ENCODE measurements at regions not wholly inside any gene's neighbourhood (a gene's known extent, or its start where the extent isn't known, plus 50 kb on each side); places are given as distances from the start of the nearest gene placed in this dataset.

DNA sequence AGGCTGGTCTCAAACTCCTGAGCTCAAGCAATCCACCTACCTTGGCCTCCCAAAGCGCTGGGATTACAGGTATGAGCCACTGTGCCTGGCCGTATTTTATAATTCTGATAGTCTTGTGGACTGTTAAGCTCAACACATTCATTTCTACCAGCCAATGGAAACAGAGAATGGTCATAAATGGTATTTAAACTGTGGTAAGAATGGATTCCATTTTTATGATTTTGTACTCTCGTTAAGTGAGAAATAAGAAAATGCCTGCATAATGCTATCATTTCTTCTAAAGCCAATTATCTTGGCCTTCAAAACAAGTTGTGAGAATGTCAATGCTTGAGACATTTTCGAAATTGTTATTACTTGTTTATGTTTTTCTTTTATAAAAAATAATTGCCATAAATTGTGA is 321.0 kb downstream of the IL15 start:
- WGBS, 2 experiments (ENCODE audit: extremely low coverage in 2 of 2, insufficient read length in 1 of 2): no CpG with 5 or more reads among the region's 4 CpGs
- no peak overlapping the region for H3K18ac ChIP-seq (ENCODE audit: low read depth, low read length)
- no peaks in the 10 kb centered on the region for H3K36me3 ChIP-seq (ENCODE audit: control insufficient read depth, insufficient read depth, low read length)
- H3K79me1 ChIP-seq (ENCODE audit: low read depth in 1 of 2, low read length in 2 of 2): no peaks in the 10 kb centered on the region
- in situ Hi-C loops (cut with MboI; ENCODE audit: low sequenced_read_pairs): no loop called here
- no TSS peak for BruUV-seq (replicated peaks)
- no peak overlapping the region for H3K23ac ChIP-seq (ENCODE audit: low read depth, low read length)
- no peak overlapping the region for H2BK120ac ChIP-seq (ENCODE audit: low read depth, low read length)
- H3K14ac ChIP-seq (replicated peaks; ENCODE audit: low read depth, low read length): no peak overlapping the region
- no peak overlapping the region for H4K5ac ChIP-seq (ENCODE audit: low read depth, low read length)
- dilution Hi-C loops (cut with HindIII; ENCODE audit: low sequenced_read_pairs, unreplicated experiment): no loop called here
- no peaks in the 10 kb centered on the region for H3K9me3 ChIP-seq (ENCODE audit: control insufficient read depth, insufficient read depth, low read length)
- intact Hi-C loops (cut with micrococcal nuclease): no loop called here
- H2AFZ ChIP-seq (replicated peaks; ENCODE audit: low read length, poor library complexity): no peak overlapping the region
- ATAC-seq (ENCODE audit: low read depth): no peak
- no peak overlapping the region for H4K8ac ChIP-seq (ENCODE audit: low read depth in 2 of 2, low read length in 2 of 2)
- no peak overlapping the region for H3K4ac ChIP-seq (ENCODE audit: low read depth, low read length)
- no peaks in the 10 kb centered on the region for H3K27me3 ChIP-seq (ENCODE audit: control insufficient read depth, insufficient read depth, low read length)
- H3K4me2 ChIP-seq (ENCODE audit: low read depth, low read length): no peak overlapping the region
- H3K9ac ChIP-seq (ENCODE audit: low read depth, low read length): no peak overlapping the region
- no peak overlapping the region for H3K56ac ChIP-seq (ENCODE audit: extremely low read depth, insufficient read depth, low read length)
- H4K20me1 ChIP-seq (ENCODE audit: insufficient read depth, low read length): no peaks in the 10 kb centered on the region
- TF ChIP-seq RCOR1 (IDR thresholded peaks at IDR 0.05; ENCODE audit: insufficient replicate concordance, low read length) (no peak), MXI1 (IDR thresholded peaks at IDR 0.05; ENCODE audit: borderline replicate concordance, low read depth, low read length) (no peak), BHLHE40 (IDR thresholded peaks at IDR 0.05; ENCODE audit: low read depth, low read length) (no peak), MAZ (IDR thresholded peaks at IDR 0.05; ENCODE audit: borderline replicate concordance, low read depth, low read length) (no peak), POLR2A (IDR thresholded peaks at IDR 0.05; ENCODE audit: low read depth, low read length) (no peak)
- TF ChIP-seq, protein P1, sequence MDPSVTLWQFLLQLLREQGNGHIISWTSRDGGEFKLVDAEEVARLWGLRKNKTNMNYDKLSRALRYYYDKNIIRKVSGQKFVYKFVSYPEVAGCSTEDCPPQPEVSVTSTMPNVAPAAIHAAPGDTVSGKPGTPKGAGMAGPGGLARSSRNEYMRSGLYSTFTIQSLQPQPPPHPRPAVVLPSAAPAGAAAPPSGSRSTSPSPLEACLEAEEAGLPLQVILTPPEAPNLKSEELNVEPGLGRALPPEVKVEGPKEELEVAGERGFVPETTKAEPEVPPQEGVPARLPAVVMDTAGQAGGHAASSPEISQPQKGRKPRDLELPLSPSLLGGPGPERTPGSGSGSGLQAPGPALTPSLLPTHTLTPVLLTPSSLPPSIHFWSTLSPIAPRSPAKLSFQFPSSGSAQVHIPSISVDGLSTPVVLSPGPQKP (IDR thresholded peaks at IDR 0.05; ENCODE audit: borderline replicate concordance, low read depth, low read length): no peak
- TF ChIP-seq, protein P2, sequence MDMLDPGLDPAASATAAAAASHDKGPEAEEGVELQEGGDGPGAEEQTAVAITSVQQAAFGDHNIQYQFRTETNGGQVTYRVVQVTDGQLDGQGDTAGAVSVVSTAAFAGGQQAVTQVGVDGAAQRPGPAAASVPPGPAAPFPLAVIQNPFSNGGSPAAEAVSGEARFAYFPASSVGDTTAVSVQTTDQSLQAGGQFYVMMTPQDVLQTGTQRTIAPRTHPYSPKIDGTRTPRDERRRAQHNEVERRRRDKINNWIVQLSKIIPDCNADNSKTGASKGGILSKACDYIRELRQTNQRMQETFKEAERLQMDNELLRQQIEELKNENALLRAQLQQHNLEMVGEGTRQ (IDR thresholded peaks at IDR 0.05; ENCODE audit: low read depth, low read length): no peak
- H2BK5ac ChIP-seq (ENCODE audit: low read depth, low read length, poor library complexity, severe bottlenecking): no peak overlapping the region
- no peak overlapping the region for H4K91ac ChIP-seq (ENCODE audit: insufficient read depth, low read depth, low read length)
- H2BK15ac ChIP-seq (ENCODE audit: low read depth, low read length): no peak overlapping the region
- no peaks in the 10 kb centered on the region for H3K9me1 ChIP-seq (ENCODE audit: insufficient read depth, low read length)
- ChIA-PET POLR2A (ENCODE audit: unreplicated experiment) (no interaction called here), CTCF (interaction anchor here (0.6 kb wide), 1 partner anchor 763 kb away, joined by 3 read pairs; no protein-coding TSS in a partner anchor)
- H3K4me1 ChIP-seq (ENCODE audit: control insufficient read depth, insufficient read depth, low read length): no peaks in the 10 kb centered on the region; the same call in 1 of the 2 replicates
- no peak overlapping the region for H2AK5ac ChIP-seq (ENCODE audit: low read depth, low read length)
- no peak overlapping the region for H3K27ac ChIP-seq (ENCODE audit: insufficient read depth, low read length)
- no peak overlapping the region for H2BK20ac ChIP-seq (ENCODE audit: low read depth, low read length)
- no peak for DNase-seq
- H2AK9ac ChIP-seq (replicated peaks; ENCODE audit: low read depth, low read length, poor library complexity): no peak overlapping the region
- no peak overlapping the region for H3K4me3 ChIP-seq (ENCODE audit: insufficient read depth, low read depth, low read length)

All from IMR-90 (cell line).